A549 (cell line): ENCODE measurements at regions not wholly inside any gene's neighbourhood (a gene's known extent, or its start where the extent isn't known, plus 50 kb on each side); places are given as distances from the start of the nearest gene placed in this dataset.

ENCODE experiments used
- ATAC-seq, 2 experiments: fragments of 200-7000 bp in 1 of 2; fragments of >200 bp in 1 of 2; cut with Nextera tagmentation in 1 of 2; cut with Tn5 transposase in 1 of 2; 3 replicates each; pipeline versions ENCODE4 v1.8.0 to v1.9.1; 2018 to 2020; ENCODE audit warnings: mild to moderate bottlenecking in 1 of 2, moderate library complexity in 1 of 2
- CTCF ChIA-PET: fragments of 300-600 bp; sonication (Branson Sonifier 250); formaldehyde crosslinking; extraction: SDS; loops from one replicate; lab custom pipeline; 2021; ENCODE audit warnings: antibody characterized with exemption, inconsistent platforms; lab: Yijun Ruan, JAX
- POLR2A ChIA-PET: fragments of 350-600 bp; formaldehyde crosslinking; extraction: SDS; loops from one replicate; lab custom pipeline; 2021; ENCODE audit warnings: antibody characterized with exemption, inconsistent platforms; lab: Yijun Ruan, JAX
- DNase-seq, 2 experiments: peaks; one replicate each; pipeline versions ENCODE4 v3.0.0 to v3.0.0-alpha.2; 2011 to 2016; ENCODE audit warnings: low read depth in 1 of 2, low spot score in 1 of 2
- FAIRE-seq: peaks from 2 replicates; lab custom pipeline; 2011; peaks lifted over from hg19 to GRCh38; lab: Jason Lieb, UNC
- H3K27ac ChIP-seq, 2 experiments: fragments of >200 bp; sonication (Bioruptor Twin); formaldehyde crosslinking; 3 replicates each; pipeline ENCODE4 v1.5.1; 2016 to 2017
- H3K4me1 ChIP-seq: fragments of >200 bp; sonication (Bioruptor Twin); formaldehyde crosslinking; 3 replicates; pipeline ENCODE4 v1.6.1; 2016
- H3K4me2 ChIP-seq: fragments of >200 bp; sonication (Bioruptor Twin); formaldehyde crosslinking; 3 replicates; pipeline ENCODE4 v1.6.1; 2016
- H3K4me3 ChIP-seq: fragments of >200 bp; sonication (Bioruptor Twin); formaldehyde crosslinking; 3 replicates; pipeline ENCODE4 v1.5.1; 2016
- H3K9me3 ChIP-seq: fragments of >200 bp; sonication (Bioruptor Twin); formaldehyde crosslinking; 3 replicates; pipeline ENCODE4 v1.6.1; 2016
- CBX2 ChIP-seq: fragments of 200-600 bp; sonication (generic); IDR thresholded peaks from 2 replicates; pipeline ENCODE4 v1.6.1; 2016; ENCODE audit warnings: low read depth, mild to moderate bottlenecking, borderline replicate concordance
- CBX8 ChIP-seq: fragments of 200-600 bp; sonication (generic); IDR thresholded peaks from 2 replicates; pipeline ENCODE4 v1.6.1; 2016
- CEBPB ChIP-seq, 2 experiments: fragments of >200 bp in 1 of 2; sonication (Bioruptor Twin) in 1 of 2; formaldehyde crosslinking in 1 of 2; IDR thresholded peaks; 2 replicates each; pipeline ENCODE4 v1.6.1; 2012 to 2016
- CHD4 ChIP-seq: fragments of 200-600 bp; sonication (generic); IDR thresholded peaks from 2 replicates; pipeline ENCODE4 v1.6.1; 2016; ENCODE audit warnings: antibody characterized with exemption, mild to moderate bottlenecking, borderline replicate concordance
- CTCF ChIP-seq: fragments of >200 bp; sonication (Bioruptor Twin); formaldehyde crosslinking; IDR thresholded peaks from 3 replicates; pipeline ENCODE4 v1.5.1; 2016
- EHF ChIP-seq: fragments of 250-450 bp; sonication (Bioruptor Pico); IDR thresholded peaks from 2 replicates; pipeline ENCODE4 v1.5.0; 2020; ENCODE audit warnings: mild to moderate bottlenecking
- EHMT2 ChIP-seq: fragments of 200-600 bp; sonication (generic); IDR thresholded peaks from 2 replicates; pipeline ENCODE4 v1.6.1; 2016; ENCODE audit warnings: antibody characterized with exemption, low read depth, mild to moderate bottlenecking, moderate library complexity
- EP300 ChIP-seq, 2 experiments: fragments of >200 bp; sonication (Bioruptor Twin); formaldehyde crosslinking; IDR thresholded peaks; 2 replicates in 1 of 2; 3 replicates in 1 of 2; pipeline ENCODE4 v1.6.1; 2016 to 2017
- ESRRA ChIP-seq: fragments of 150-350 bp; IDR thresholded peaks from 2 replicates; pipeline ENCODE4 v1.6.1; 2014; ENCODE audit warnings: mild to moderate bottlenecking, low read length, borderline replicate concordance
- HDAC2 ChIP-seq: fragments of 200-600 bp; sonication (generic); IDR thresholded peaks from 2 replicates; pipeline ENCODE4 v1.6.1; 2016
- HOXA7 ChIP-seq: fragments of 250-450 bp; sonication (Bioruptor Pico); IDR thresholded peaks from 2 replicates; pipeline ENCODE4 v1.5.0; 2020; ENCODE audit warnings: mild to moderate bottlenecking, moderate library complexity
- JUNB ChIP-seq: fragments of >200 bp; sonication (Bioruptor Twin); formaldehyde crosslinking; IDR thresholded peaks from 2 replicates; pipeline ENCODE4 v1.6.1; 2016
- KDM1A ChIP-seq: fragments of 200-600 bp; sonication (generic); IDR thresholded peaks from 2 replicates; pipeline ENCODE4 v1.6.1; 2016; ENCODE audit warnings: low read depth, mild to moderate bottlenecking
- KDM5A ChIP-seq: fragments of 200-600 bp; sonication (generic); IDR thresholded peaks from 2 replicates; pipeline ENCODE4 v1.6.1; 2016; ENCODE audit warnings: antibody characterized with exemption, mild to moderate bottlenecking
- MAFK ChIP-seq: fragments of 450-650 bp; IDR thresholded peaks from 2 replicates; pipeline ENCODE4 v1.6.1; 2014; ENCODE audit not compliant: partially characterized antibody
- MAZ ChIP-seq: fragments of 150-350 bp; IDR thresholded peaks from 2 replicates; pipeline ENCODE4 v1.6.1; 2014; ENCODE audit warnings: antibody characterized with exemption, low read depth, low read length, borderline replicate concordance
- NFE2L2 ChIP-seq: fragments of 150-350 bp; conservative IDR thresholded peaks from 2 replicates; pipeline ENCODE4 v1.6.1; 2014; ENCODE audit warnings: low read length
- NPAS2 ChIP-seq: fragments of 250-450 bp; sonication (Bioruptor Pico); IDR thresholded peaks from 2 replicates; pipeline ENCODE4 v1.8.0; 2022; ENCODE audit warnings: mild to moderate bottlenecking, moderate library complexity, borderline replicate concordance
- POLR2A ChIP-seq: IDR thresholded peaks from 2 replicates; pipeline ENCODE4 v1.6.1; 2012; ENCODE audit warnings: mild to moderate bottlenecking, low read length
- RAD21 ChIP-seq, 2 experiments: fragments of >200 bp in 1 of 2; sonication (Bioruptor Twin) in 1 of 2; formaldehyde crosslinking in 1 of 2; IDR thresholded peaks in 1 of 2; conservative IDR thresholded peaks in 1 of 2; 2 replicates in 1 of 2; 3 replicates in 1 of 2; pipeline ENCODE4 v1.6.1; 2012 to 2018; ENCODE audit warnings: inconsistent platforms in 1 of 2
- RARB ChIP-seq: fragments of 250-450 bp; sonication (Bioruptor Pico); IDR thresholded peaks from 2 replicates; pipeline ENCODE4 v1.8.0; 2021; ENCODE audit warnings: mild to moderate bottlenecking, moderate library complexity
- SREBF2 ChIP-seq: fragments of 450-650 bp; IDR thresholded peaks from 2 replicates; pipeline ENCODE4 v1.6.1; 2014; ENCODE audit warnings: mild to moderate bottlenecking, moderate library complexity
- TP53 ChIP-seq: fragments of 250-450 bp; sonication (Bioruptor Pico); IDR thresholded peaks from 2 replicates; pipeline ENCODE4 v1.5.0; 2021; ENCODE audit warnings: mild to moderate bottlenecking, moderate library complexity
- ZC3H11A ChIP-seq: fragments of 450-650 bp; IDR thresholded peaks from 2 replicates; pipeline ENCODE4 v1.6.1; 2014; ENCODE audit warnings: antibody characterized with exemption, mild to moderate bottlenecking
- ZFP36 ChIP-seq: fragments of 450-650 bp; IDR thresholded peaks from 2 replicates; pipeline ENCODE4 v1.6.1; 2014; ENCODE audit warnings: borderline replicate concordance; ENCODE audit not compliant: partially characterized antibody
- ZSCAN20 ChIP-seq: fragments of 250-450 bp; sonication (Bioruptor Pico); IDR thresholded peaks from 2 replicates; pipeline ENCODE4 v1.8.0; 2022; ENCODE audit warnings: mild to moderate bottlenecking, moderate library complexity
- WGBS: methylation state at CpG from one replicate; pipeline ENCODE4 v1.1.6; 2017; ENCODE audit errors: missing lambda C conversion rate; 5-methylcytosine and 5-hydroxymethylcytosine counted together
- TF ChIP-seq, protein P1 (sequence below): fragments of 250-450 bp; sonication (Bioruptor Pico); IDR thresholded peaks from 2 replicates; pipeline ENCODE4 v1.5.0; 2021; ENCODE audit warnings: mild to moderate bottlenecking, moderate library complexity, borderline replicate concordance
- TF ChIP-seq, protein P2 (sequence below): fragments of 250-450 bp; sonication (Bioruptor Pico); IDR thresholded peaks from 2 replicates; pipeline ENCODE4 v1.5.0; 2020; ENCODE audit warnings: low read depth, mild to moderate bottlenecking, moderate library complexity
- TF ChIP-seq, protein P3 (sequence below): IDR thresholded peaks from 2 replicates; pipeline ENCODE4 v1.6.1; 2012

GRCh38 chr3:87836026-87836425 is 222.8 kb downstream of the CGGBP1 start:
- no peak overlapping the region for H3K4me2 ChIP-seq
- TF ChIP-seq RARB (CRISPR knock-in tag) (no peak), EP300 (IDR thresholded peaks at IDR 0.05) (no peak), ESRRA (no peak), SREBF2 (no peak), ZFP36 (no peak), KDM1A (no peak), JUNB (no peak), HOXA7 (CRISPR knock-in tag) (no peak), MAFK (no peak), CBX8 (no peak), CHD4 (no peak), MAZ (no peak), CEBPB (IDR thresholded peaks at IDR 0.05) (no peak), KDM5A (no peak), HDAC2 (no peak), TP53 (no peak), POLR2A (no peak)
- no peak for FAIRE-seq
- CTCF ChIA-PET, result no interaction called here
- H3K9me3 ChIP-seq, result peaks cover 5% of the 10 kb centered on the region; the same call in 2 of the 3 replicates
- no peak for ATAC-seq
- WGBS, result 80% methylated on average over 1 of the region's 1 CpG
- POLR2A ChIA-PET, result no interaction called here
- no peak overlapping the region for H3K4me3 ChIP-seq
- no peak overlapping the region for H3K27ac ChIP-seq
- peaks cover 9% of the 10 kb centered on the region; the same call in 1 of the 3 replicates for H3K4me1 ChIP-seq
- no peak for DNase-seq

- no peak overlapping the region for H3K4me2 ChIP-seq
- no peak overlapping the region for H3K4me3 ChIP-seq
- H3K27ac ChIP-seq, result no peak overlapping the region
- CTCF ChIA-PET, result no interaction called here
- DNase-seq, result no peak
- 88% methylated on average over 4 of the region's 4 CpGs for WGBS
- no peak for ATAC-seq
- no peak for TF ChIP-seq EP300 (IDR thresholded peaks at IDR 0.05)
- no peak for TF ChIP-seq MAZ
- TF ChIP-seq, protein P1, sequence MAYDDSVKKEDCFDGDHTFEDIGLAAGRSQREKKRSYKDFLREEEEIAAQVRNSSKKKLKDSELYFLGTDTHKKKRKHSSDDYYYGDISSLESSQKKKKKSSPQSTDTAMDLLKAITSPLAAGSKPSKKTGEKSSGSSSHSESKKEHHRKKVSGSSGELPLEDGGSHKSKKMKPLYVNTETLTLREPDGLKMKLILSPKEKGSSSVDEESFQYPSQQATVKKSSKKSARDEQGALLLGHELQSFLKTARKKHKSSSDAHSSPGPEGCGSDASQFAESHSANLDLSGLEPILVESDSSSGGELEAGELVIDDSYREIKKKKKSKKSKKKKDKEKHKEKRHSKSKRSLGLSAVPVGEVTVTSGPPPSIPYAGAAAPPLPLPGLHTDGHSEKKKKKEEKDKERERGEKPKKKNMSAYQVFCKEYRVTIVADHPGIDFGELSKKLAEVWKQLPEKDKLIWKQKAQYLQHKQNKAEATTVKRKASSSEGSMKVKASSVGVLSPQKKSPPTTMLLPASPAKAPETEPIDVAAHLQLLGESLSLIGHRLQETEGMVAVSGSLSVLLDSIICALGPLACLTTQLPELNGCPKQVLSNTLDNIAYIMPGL (CRISPR knock-in tag), result no peak
- no peak for TF ChIP-seq NFE2L2
- no peak for TF ChIP-seq ZSCAN20 (CRISPR knock-in tag)
- no peak for TF ChIP-seq RAD21 (conservative IDR thresholded peaks at IDR 0.05 in 1 of 2, IDR thresholded peaks at IDR 0.05 in 1 of 2)
- no peak for TF ChIP-seq MAFK
- TF ChIP-seq SREBF2, result no peak
- TF ChIP-seq EHMT2, result no peak
- TF ChIP-seq, protein P2, sequence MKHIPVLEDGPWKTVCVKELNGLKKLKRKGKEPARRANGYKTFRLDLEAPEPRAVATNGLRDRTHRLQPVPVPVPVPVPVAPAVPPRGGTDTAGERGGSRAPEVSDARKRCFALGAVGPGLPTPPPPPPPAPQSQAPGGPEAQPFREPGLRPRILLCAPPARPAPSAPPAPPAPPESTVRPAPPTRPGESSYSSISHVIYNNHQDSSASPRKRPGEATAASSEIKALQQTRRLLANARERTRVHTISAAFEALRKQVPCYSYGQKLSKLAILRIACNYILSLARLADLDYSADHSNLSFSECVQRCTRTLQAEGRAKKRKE (CRISPR knock-in tag), result no peak
- no peak for TF ChIP-seq ZFP36
- TF ChIP-seq CBX2, result no peak
- TF ChIP-seq, protein P3, sequence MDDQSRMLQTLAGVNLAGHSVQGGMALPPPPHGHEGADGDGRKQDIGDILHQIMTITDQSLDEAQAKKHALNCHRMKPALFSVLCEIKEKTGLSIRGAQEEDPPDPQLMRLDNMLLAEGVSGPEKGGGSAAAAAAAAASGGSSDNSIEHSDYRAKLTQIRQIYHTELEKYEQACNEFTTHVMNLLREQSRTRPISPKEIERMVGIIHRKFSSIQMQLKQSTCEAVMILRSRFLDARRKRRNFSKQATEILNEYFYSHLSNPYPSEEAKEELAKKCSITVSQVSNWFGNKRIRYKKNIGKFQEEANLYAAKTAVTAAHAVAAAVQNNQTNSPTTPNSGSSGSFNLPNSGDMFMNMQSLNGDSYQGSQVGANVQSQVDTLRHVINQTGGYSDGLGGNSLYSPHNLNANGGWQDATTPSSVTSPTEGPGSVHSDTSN, result no peak
- no peak for TF ChIP-seq ESRRA
- no peak for TF ChIP-seq CTCF
- no peak for TF ChIP-seq KDM5A
- no peak for TF ChIP-seq NPAS2 (CRISPR knock-in tag)
- TF ChIP-seq EHF (CRISPR knock-in tag), result no peak
- TF ChIP-seq ZC3H11A, result no peak
- no peak for TF ChIP-seq KDM1A
- TF ChIP-seq, all 56 proteins: peak for 0
- Histone ChIP-seq H3K9me3 (peaks cover 5% of the 10 kb centered on the region; the same call in 2 of the 3 replicates), H3K4me1 (peaks cover 9% of the 10 kb centered on the region; the same call in 1 of the 3 replicates)
- POLR2A ChIA-PET, result no interaction called here
- peak; percentile 83 for FAIRE-seq
Observed at GRCh38 chr3:87835236-87835635, 223.6 kb downstream of the CGGBP1 start.
